Activated CD8-positive, alpha-beta memory T cell treated with anti-CD3 and anti-CD28 coated beads, Interleukin-2, amount 50 U/mL, for 4 hours (primary cell): ENCODE measurements at regions not wholly inside any gene's neighbourhood (a gene's known extent, or its start where the extent isn't known, plus 50 kb on each side); places are given as distances from the start of the nearest gene placed in this dataset.

ENCODE experiments used
- DNase-seq: peaks from one replicate; pipeline ENCODE4 v3.0.0-alpha.2; 2020

DNA sequence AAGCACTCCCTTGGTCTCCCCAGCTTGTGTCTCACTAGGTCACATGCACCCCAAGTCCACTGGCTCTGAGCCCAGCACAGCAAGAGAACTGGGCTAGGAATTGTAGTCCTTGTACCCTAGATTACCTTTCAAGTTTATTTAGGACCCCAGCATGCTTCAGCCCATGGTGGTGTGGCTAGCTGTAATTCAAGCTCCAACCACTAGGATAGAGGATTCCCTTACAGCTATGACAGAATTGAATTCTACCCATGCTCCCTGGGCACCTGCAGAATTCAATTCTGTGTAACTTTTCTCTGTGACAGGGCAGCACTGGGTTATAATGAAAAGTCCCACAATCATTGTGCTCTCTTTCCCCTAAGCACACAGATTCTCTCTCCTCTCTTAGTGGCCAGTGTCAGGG lies 253.8 kb upstream of the DMD start:
- no peak for DNase-seq

DNA sequence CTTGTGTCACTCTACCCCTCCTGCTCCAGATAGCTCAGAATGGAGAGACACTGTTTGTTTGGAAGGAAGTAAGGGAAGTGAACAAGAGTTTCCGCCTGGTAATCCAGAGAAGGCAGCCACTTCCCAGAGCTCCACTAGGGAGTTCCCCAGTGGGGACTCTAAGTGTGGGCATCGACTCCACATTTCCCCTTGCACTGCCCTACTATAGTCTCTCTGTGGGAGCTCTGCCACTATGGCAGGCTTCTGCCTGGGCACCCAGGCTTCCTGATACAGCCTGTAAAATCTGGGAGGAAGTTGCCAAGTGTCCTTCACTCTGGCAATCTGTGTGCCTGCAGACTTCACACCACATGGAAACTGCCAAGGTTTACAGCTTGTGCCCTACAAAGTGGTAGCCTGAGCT lies 245.8 kb upstream of the DMD start:
- DNase-seq: no peak

DNA sequence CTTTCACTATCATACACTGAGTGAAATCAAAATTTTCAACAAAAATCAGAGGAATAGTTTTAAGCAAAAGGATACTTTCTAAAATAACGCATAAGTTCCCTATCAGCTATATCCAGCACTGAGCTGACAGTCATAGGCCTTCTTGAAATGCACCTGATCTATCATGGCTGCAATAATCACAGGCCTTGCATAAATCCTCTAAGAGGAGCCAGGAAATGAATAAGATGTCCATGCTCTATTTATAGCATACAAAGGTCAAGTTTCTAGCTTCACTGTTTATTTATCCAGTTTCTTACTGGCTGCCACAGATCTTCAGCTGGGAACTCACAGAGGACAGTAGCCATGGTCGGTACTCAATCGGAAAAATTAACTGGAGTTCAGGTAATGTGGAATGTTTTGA lies 235.9 kb upstream of the DMD start:
- DNase-seq: no peak

GRCh38 chrX:33434256-33435092 lies 223.1 kb upstream of the DMD start:
- DNase-seq: peak; percentile 37

GRCh38 chrX:33416273-33416805 lies 205.0 kb upstream of the DMD start:
- no peak for DNase-seq

- DNase-seq: no peak
Observed at GRCh38 chrX:33415459-33415858, 204.1 kb upstream of the DMD start.

GRCh38 chrX:33385546-33385945 lies 174.2 kb upstream of the DMD start:
- DNase-seq: no peak

DNA sequence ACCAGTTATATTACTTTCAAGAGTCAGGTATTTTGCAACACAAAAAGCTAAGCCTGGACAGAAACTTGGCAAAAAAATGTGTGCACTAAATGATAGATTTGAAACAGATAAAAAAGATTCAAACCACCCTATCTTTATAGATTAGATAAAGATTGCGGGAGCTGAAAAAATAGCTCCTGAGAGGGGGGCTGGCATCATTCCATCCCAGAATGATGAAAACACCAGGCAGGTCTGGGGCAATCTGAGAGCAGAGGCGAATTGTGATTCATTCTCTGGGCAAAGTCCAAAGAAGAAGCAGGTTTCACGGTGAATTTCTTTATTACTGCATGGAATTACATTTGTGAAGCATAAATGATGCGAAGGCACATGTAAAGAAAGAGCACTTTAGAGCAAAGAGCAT lies 168.5 kb upstream of the DMD start:
- DNase-seq: no peak

- DNase-seq: no peak
Observed at GRCh38 chrX:33357606-33358005, 146.3 kb upstream of the DMD start.

DNA sequence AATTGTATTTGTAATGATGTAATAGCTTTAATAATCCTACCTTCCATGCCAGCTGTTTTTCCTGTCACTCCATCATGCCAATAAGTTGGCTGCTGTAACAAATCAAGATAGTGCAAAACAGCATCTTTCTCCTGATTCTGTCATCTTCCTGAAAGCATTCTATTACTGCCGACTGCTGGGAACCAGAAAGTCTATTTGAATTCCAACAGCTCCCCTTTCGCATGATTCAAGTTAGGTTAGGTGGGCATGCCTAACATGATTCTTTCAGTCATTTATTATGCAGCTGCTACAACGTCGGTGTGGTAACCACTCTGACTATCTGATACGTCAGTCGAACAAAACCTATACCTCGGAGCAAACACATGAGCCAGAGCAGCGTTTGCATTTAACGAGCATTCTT lies 127.9 kb upstream of the DMD start:
- no peak for DNase-seq

GRCh38 chrX:33336783-33337182 lies 125.4 kb upstream of the DMD start:
- no peak for DNase-seq

GRCh38 chrX:33333271-33333670 lies 121.9 kb upstream of the DMD start:
- DNase-seq: no peak

- DNase-seq: no peak
Observed at GRCh38 chrX:33330798-33331197, 119.4 kb upstream of the DMD start.

GRCh38 chrX:33324099-33324498 lies 112.8 kb upstream of the DMD start:
- DNase-seq: no peak

- DNase-seq: no peak
Observed at GRCh38 chrX:33307911-33308354, 96.6 kb upstream of the DMD start.

GRCh38 chrX:33298622-33299021 lies 87.3 kb upstream of the DMD start:
- DNase-seq: no peak

DNA sequence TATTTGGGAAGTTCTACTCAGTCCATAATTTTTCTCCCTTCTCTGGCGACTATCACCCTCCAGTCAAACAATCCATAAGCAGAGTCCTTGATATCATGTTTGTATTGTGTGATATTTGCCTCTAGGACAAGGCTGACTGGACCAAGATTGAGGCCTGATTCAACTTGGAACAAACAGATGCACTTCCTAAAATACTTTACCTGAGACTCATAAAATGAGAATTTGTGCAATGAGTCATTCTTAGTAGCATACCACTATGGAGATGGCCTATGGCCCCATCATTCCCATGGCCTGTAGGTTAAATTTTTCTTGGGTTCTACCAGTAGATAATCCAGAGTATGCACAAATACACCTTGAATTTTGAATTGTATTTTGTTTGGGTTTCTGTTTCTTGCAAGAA lies 74.2 kb upstream of the DMD start:
- no peak for DNase-seq

DNA sequence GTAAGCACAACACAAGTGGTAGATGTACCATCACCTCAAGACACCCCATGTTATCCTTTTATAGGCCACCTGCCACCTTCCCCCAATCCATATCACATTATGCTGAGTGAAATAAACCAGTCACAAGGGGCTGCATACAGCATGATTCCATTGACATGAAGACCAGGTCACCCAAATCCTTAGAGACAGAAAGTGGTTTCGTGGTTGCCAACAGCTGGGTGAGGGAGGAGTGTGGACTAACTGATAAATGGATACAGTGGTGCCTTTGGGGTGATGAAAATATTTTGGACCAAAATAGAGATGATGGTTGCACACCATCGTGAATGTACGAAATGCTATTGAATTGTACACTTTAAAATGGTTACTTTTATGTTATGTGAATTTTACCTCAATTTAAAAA lies 65.7 kb upstream of the DMD start:
- no peak for DNase-seq

GRCh38 chrX:33273535-33273934 lies 62.2 kb upstream of the DMD start:
- no peak for DNase-seq

DNA sequence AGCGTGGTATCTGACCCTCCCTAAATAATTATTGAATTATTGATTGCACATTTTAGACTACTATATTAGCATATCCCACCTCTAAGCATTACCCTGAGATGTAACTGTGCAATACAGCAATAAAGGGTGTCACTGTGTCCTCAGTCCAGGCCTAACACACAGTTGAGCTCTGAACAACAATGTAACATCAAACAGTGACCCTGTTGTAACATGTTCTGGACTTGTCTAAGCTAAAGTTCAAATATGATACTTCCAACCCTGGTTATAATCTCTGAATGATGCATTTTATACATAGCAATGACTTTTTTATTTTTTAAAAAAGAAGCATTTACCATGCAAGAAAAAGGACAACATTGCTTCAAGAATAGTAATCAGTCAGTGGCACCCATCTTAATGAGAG lies 61.6 kb upstream of the DMD start:
- no peak for DNase-seq
